ENCODE measurements at regions not wholly inside any gene's neighbourhood (a gene's known extent, or its start where the extent isn't known, plus 50 kb on each side); places are given as distances from the start of the nearest gene placed in this dataset.

- no peak for TF ChIP-seq CTCF (IDR thresholded peaks at IDR 0.05)
- no peak overlapping the region for H3K4me3 ChIP-seq
- intact Hi-C loops (cut with DNase I) = no loop called here
These were observed 71.0 kb downstream of the TMPRSS5 start for GRCh38 chr11:113634940-113635575.

GRCh38 chr11:113632981-113633380, 73.1 kb downstream of the TMPRSS5 start:
- TF ChIP-seq CTCF (IDR thresholded peaks at IDR 0.05) = no peak
- Histone ChIP-seq H3K36me3 (no peaks in the 10 kb centered on the region), H3K27ac (no peak overlapping the region), H3K27me3 (no peaks in the 10 kb centered on the region), H3K9me3 (no peaks in the 10 kb centered on the region), H3K4me3 (no peak overlapping the region), H3K4me1 (no peaks in the 10 kb centered on the region)
- ATAC-seq (no peak), DNase-seq (no peak)
- intact Hi-C loops (cut with DNase I) = no loop called here

More at GRCh38 chr11:113634940-113635575, 71.0 kb downstream of the TMPRSS5 start:
- H3K4me1 ChIP-seq = no peaks in the 10 kb centered on the region
- H3K36me3 ChIP-seq = no peaks in the 10 kb centered on the region
- H3K9me3 ChIP-seq = no peaks in the 10 kb centered on the region
- H3K27me3 ChIP-seq = no peaks in the 10 kb centered on the region
- ATAC-seq = no peak
- no peak overlapping the region for H3K27ac ChIP-seq
- no peak for DNase-seq

- Histone ChIP-seq H3K27me3 (no peaks in the 10 kb centered on the region), H3K9me3 (no peaks in the 10 kb centered on the region), H3K36me3 (no peaks in the 10 kb centered on the region), H3K4me1 (no peaks in the 10 kb centered on the region), H3K4me3 (no peak overlapping the region), H3K27ac (no peak overlapping the region)
- TF ChIP-seq CTCF (IDR thresholded peaks at IDR 0.05) = no peak
- DNase-seq = no peak
- no peak for ATAC-seq
- intact Hi-C loops (cut with DNase I) = no loop called here
These were observed 76.5 kb downstream of the TMPRSS5 start for GRCh38 chr11:113629562-113629961.

GRCh38 chr11:113628912-113629311, 77.2 kb downstream of the TMPRSS5 start:
- Histone ChIP-seq H3K9me3 (no peaks in the 10 kb centered on the region), H3K4me1 (no peaks in the 10 kb centered on the region), H3K27ac (no peak overlapping the region), H3K36me3 (no peaks in the 10 kb centered on the region), H3K27me3 (no peaks in the 10 kb centered on the region), H3K4me3 (no peak overlapping the region)
- no peak for DNase-seq
- intact Hi-C loops (cut with DNase I) = no loop called here
- TF ChIP-seq CTCF (IDR thresholded peaks at IDR 0.05) = no peak
- ATAC-seq = no peak

- Histone ChIP-seq H3K4me3 (no peak overlapping the region), H3K36me3 (no peaks in the 10 kb centered on the region), H3K4me1 (no peaks in the 10 kb centered on the region), H3K27me3 (no peaks in the 10 kb centered on the region), H3K27ac (no peak overlapping the region), H3K9me3 (no peaks in the 10 kb centered on the region)
- intact Hi-C loops (cut with DNase I) = no loop called here
- DNase-seq (no peak), ATAC-seq (no peak)
- no peak for TF ChIP-seq CTCF (IDR thresholded peaks at IDR 0.05)
These were observed 78.2 kb downstream of the TMPRSS5 start for GRCh38 chr11:113627946-113628345.

Measured in left lung (tissue), 4 donors.